DND-41 (cell line): ENCODE measurements at regions not wholly inside any gene's neighbourhood (a gene's known extent, or its start where the extent isn't known, plus 50 kb on each side); places are given as distances from the start of the nearest gene placed in this dataset.

Experiments used
- EZH2 ChIP-seq: IDR thresholded peaks from 3 replicates; pipeline ENCODE4 v1.6.1; 2012; ENCODE audit warnings: borderline replicate concordance, low read depth, mild to moderate bottlenecking, moderate library complexity, low read length, inconsistent platforms; ENCODE audit not compliant: severe bottlenecking
- TF ChIP-seq, protein P1 (sequence below): IDR thresholded peaks from 2 replicates; pipeline ENCODE4 v1.5.1; 2012; ENCODE audit warnings: borderline replicate concordance, low read length, moderate library complexity, mild to moderate bottlenecking; ENCODE audit not compliant: poor library complexity, severe bottlenecking; ENCODE audit errors: extremely low read depth

DNA sequence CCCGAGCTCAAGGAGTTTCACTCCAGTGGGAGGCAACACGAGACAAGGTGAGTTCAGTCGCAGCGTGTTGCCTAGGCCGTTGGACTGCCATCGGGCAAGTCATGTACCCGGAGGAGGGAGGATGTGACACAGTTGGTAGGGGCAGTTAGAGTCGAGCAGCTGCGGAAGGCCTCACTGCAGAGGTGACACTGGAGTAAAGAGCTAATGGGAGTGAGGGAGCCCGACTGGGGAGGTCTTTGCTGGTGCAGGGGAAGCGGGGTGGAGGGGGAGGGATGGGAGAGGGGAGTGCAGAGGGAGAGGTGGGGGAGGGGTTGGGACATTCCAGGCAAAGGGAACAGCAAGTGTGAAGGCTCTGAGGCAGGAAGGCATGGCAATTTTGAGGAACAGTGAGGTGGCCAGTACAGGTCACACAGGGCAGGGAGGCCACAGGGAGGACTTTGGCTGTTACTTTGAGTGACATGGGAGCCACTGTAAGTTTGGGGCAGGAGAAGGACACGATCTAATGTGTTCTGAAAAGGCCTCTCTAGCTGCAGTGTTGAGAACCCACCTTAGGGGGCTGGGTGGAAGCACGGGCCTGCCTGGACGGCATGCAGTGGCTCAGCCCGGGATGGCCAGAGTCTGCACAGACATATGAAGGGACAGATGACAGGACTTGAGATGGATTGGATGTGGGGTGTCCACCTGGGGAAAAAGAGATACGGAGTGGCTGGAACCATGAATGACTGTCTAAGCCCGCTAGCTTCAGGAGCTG is 61.1 kb downstream of the KCNF1 start:
- TF ChIP-seq, protein P1, sequence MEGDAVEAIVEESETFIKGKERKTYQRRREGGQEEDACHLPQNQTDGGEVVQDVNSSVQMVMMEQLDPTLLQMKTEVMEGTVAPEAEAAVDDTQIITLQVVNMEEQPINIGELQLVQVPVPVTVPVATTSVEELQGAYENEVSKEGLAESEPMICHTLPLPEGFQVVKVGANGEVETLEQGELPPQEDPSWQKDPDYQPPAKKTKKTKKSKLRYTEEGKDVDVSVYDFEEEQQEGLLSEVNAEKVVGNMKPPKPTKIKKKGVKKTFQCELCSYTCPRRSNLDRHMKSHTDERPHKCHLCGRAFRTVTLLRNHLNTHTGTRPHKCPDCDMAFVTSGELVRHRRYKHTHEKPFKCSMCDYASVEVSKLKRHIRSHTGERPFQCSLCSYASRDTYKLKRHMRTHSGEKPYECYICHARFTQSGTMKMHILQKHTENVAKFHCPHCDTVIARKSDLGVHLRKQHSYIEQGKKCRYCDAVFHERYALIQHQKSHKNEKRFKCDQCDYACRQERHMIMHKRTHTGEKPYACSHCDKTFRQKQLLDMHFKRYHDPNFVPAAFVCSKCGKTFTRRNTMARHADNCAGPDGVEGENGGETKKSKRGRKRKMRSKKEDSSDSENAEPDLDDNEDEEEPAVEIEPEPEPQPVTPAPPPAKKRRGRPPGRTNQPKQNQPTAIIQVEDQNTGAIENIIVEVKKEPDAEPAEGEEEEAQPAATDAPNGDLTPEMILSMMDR: no peak
- TF ChIP-seq EZH2: no peak
